ENCODE measurements at regions not wholly inside any gene's neighbourhood (a gene's known extent, or its start where the extent isn't known, plus 50 kb on each side); places are given as distances from the start of the nearest gene placed in this dataset.

- intact Hi-C loops (cut with micrococcal nuclease), result no loop called here
- no peak for DNase-seq
- no peak for ATAC-seq
Observed at GRCh38 chr6:142671791-142672190, 273.2 kb downstream of the HIVEP2 start.

- DNase-seq (no peak), ATAC-seq (no peak)
- intact Hi-C loops (cut with micrococcal nuclease), result no loop called here
Observed at GRCh38 chr6:142675517-142675916, 269.5 kb downstream of the HIVEP2 start.

- intact Hi-C loops (cut with micrococcal nuclease), result no loop called here
- DNase-seq, result no peak
- no peak for ATAC-seq
Observed at GRCh38 chr6:142676027-142676443, 268.9 kb downstream of the HIVEP2 start.

- intact Hi-C loops (cut with micrococcal nuclease), result no loop called here
- DNase-seq (no peak), ATAC-seq (no peak)
Observed at GRCh38 chr6:142676647-142677192, 268.3 kb downstream of the HIVEP2 start.

- intact Hi-C loops (cut with micrococcal nuclease), result no loop called here
- ATAC-seq (no peak), DNase-seq (no peak)
Observed at GRCh38 chr6:142679907-142680700, 264.9 kb downstream of the HIVEP2 start.

GRCh38 chr6:142681099-142681498 lies 263.9 kb downstream of the HIVEP2 start:
- no peak for ATAC-seq
- no peak for DNase-seq
- intact Hi-C loops (cut with micrococcal nuclease), result no loop called here

GRCh38 chr6:142682985-142683384 lies 262.0 kb downstream of the HIVEP2 start:
- DNase-seq (no peak), ATAC-seq (no peak)
- intact Hi-C loops (cut with micrococcal nuclease), result no loop called here

GRCh38 chr6:142683714-142684141 lies 261.2 kb downstream of the HIVEP2 start:
- DNase-seq, result no peak
- intact Hi-C loops (cut with micrococcal nuclease), result no loop called here
- no peak for ATAC-seq

GRCh38 chr6:142684371-142684770 lies 260.6 kb downstream of the HIVEP2 start:
- ATAC-seq (no peak), DNase-seq (no peak)
- intact Hi-C loops (cut with micrococcal nuclease), result no loop called here

- DNase-seq, result no peak
- intact Hi-C loops (cut with micrococcal nuclease), result no loop called here
- ATAC-seq, result no peak
Observed at GRCh38 chr6:142685852-142686506, 259.0 kb downstream of the HIVEP2 start.

GRCh38 chr6:142686507-142686887 lies 258.5 kb downstream of the HIVEP2 start:
- ATAC-seq (no peak), DNase-seq (no peak)
- intact Hi-C loops (cut with micrococcal nuclease), result no loop called here

GRCh38 chr6:142692942-142693341 lies 252.0 kb downstream of the HIVEP2 start:
- peak; percentile 80 for ATAC-seq
- DNase-seq, result peak; percentile 57
- intact Hi-C loops (cut with micrococcal nuclease), result loop anchor here (5.0 kb wide), 1 partner anchor 334 kb away; no protein-coding TSS in a partner anchor

GRCh38 chr6:142693441-142693840 lies 251.5 kb downstream of the HIVEP2 start:
- intact Hi-C loops (cut with micrococcal nuclease), result loop anchor here (5.0 kb wide), 1 partner anchor 334 kb away; no protein-coding TSS in a partner anchor
- no peak for DNase-seq
- ATAC-seq, result peak; percentile 16

- intact Hi-C loops (cut with micrococcal nuclease), result loop anchor here (5.0 kb wide), 1 partner anchor 333 kb away; no protein-coding TSS in a partner anchor
- no peak for DNase-seq
- no peak for ATAC-seq
Observed at GRCh38 chr6:142694054-142694453, 250.9 kb downstream of the HIVEP2 start.

GRCh38 chr6:142695016-142695415 lies 250.0 kb downstream of the HIVEP2 start:
- intact Hi-C loops (cut with micrococcal nuclease), result no loop called here
- ATAC-seq, result peak; percentile 72
- DNase-seq, result peak; percentile 46

- intact Hi-C loops (cut with micrococcal nuclease), result no loop called here
- DNase-seq (peak; percentile 30), ATAC-seq (peak; percentile 9)
Observed at GRCh38 chr6:142696123-142697000, 248.6 kb downstream of the HIVEP2 start.

- intact Hi-C loops (cut with micrococcal nuclease), result no loop called here
- DNase-seq (no peak), ATAC-seq (no peak)
Observed at GRCh38 chr6:142697001-142697335, 248.0 kb downstream of the HIVEP2 start.

- DNase-seq, result no peak
- intact Hi-C loops (cut with micrococcal nuclease), result no loop called here
- no peak for ATAC-seq
Observed at GRCh38 chr6:142697922-142698321, 247.1 kb downstream of the HIVEP2 start.

GRCh38 chr6:142698751-142699150 lies 246.2 kb downstream of the HIVEP2 start:
- intact Hi-C loops (cut with micrococcal nuclease), result no loop called here
- ATAC-seq, result no peak
- DNase-seq, result no peak
